ENCODE measurements at regions not wholly inside any gene's neighbourhood (a gene's known extent, or its start where the extent isn't known, plus 50 kb on each side); places are given as distances from the start of the nearest gene placed in this dataset.

GRCh38 chr3:113138839-113139743 lies 72.3 kb upstream of the BOC start:
- no peaks in the 10 kb centered on the region for H3K36me3 ChIP-seq (ENCODE audit: control insufficient read depth, insufficient read depth, low read length)
- H3K9me3 ChIP-seq (ENCODE audit: control insufficient read depth, insufficient read depth, low read length): no peaks in the 10 kb centered on the region
- H3K9ac ChIP-seq (ENCODE audit: low read depth, low read length): no peak overlapping the region
- no peak overlapping the region for H3K4me3 ChIP-seq (ENCODE audit: low read depth, low read length)
- no peak overlapping the region for H3K27ac ChIP-seq (ENCODE audit: low read depth, low read length)
- H3K27me3 ChIP-seq (ENCODE audit: control insufficient read depth, insufficient read depth, low read length): no peaks in the 10 kb centered on the region
- H3K4me1 ChIP-seq (ENCODE audit: control insufficient read depth, insufficient read depth, low read length): peaks cover 11% of the 10 kb centered on the region

- H3K4me1 ChIP-seq (ENCODE audit: control insufficient read depth, insufficient read depth, low read length): peaks cover 16% of the 10 kb centered on the region
Measured at GRCh38 chr3:113140876-113141275, 70.5 kb upstream of the BOC start.

GRCh38 chr3:113141543-113141942 lies 69.8 kb upstream of the BOC start:
- Histone ChIP-seq H3K36me3 (ENCODE audit: control insufficient read depth, insufficient read depth, low read length) (no peaks in the 10 kb centered on the region), H3K4me3 (ENCODE audit: low read depth, low read length) (no peak overlapping the region), H3K9ac (ENCODE audit: low read depth, low read length) (no peak overlapping the region), H3K9me3 (ENCODE audit: control insufficient read depth, insufficient read depth, low read length) (no peaks in the 10 kb centered on the region), H3K4me1 (ENCODE audit: control insufficient read depth, insufficient read depth, low read length) (peaks cover 16% of the 10 kb centered on the region), H3K27me3 (ENCODE audit: control insufficient read depth, insufficient read depth, low read length) (peaks cover 4% of the 10 kb centered on the region; the same call in 1 of the 2 replicates), H3K27ac (ENCODE audit: low read depth, low read length) (no peak overlapping the region)

More at GRCh38 chr3:113140876-113141275, 70.5 kb upstream of the BOC start:
- no peaks in the 10 kb centered on the region for H3K36me3 ChIP-seq (ENCODE audit: control insufficient read depth, insufficient read depth, low read length)
- H3K4me3 ChIP-seq (ENCODE audit: low read depth, low read length): no peak overlapping the region
- H3K27ac ChIP-seq (ENCODE audit: low read depth, low read length): no peak overlapping the region
- no peak overlapping the region for H3K9ac ChIP-seq (ENCODE audit: low read depth, low read length)
- H3K9me3 ChIP-seq (ENCODE audit: control insufficient read depth, insufficient read depth, low read length): no peaks in the 10 kb centered on the region
- H3K27me3 ChIP-seq (ENCODE audit: control insufficient read depth, insufficient read depth, low read length): 0 out of 2 replicates have a peak, but pooled peaks cover under 1% of the 10 kb centered on the region

- Histone ChIP-seq H3K9ac (ENCODE audit: low read depth, low read length) (no peak overlapping the region), H3K36me3 (ENCODE audit: control insufficient read depth, insufficient read depth, low read length) (no peaks in the 10 kb centered on the region), H3K9me3 (ENCODE audit: control insufficient read depth, insufficient read depth, low read length) (no peaks in the 10 kb centered on the region), H3K27me3 (ENCODE audit: control insufficient read depth, insufficient read depth, low read length) (peaks cover 4% of the 10 kb centered on the region), H3K27ac (ENCODE audit: low read depth, low read length) (no peak overlapping the region), H3K4me3 (ENCODE audit: low read depth, low read length) (no peak overlapping the region), H3K4me1 (ENCODE audit: control insufficient read depth, insufficient read depth, low read length) (peaks cover 16% of the 10 kb centered on the region)
Measured at GRCh38 chr3:113142476-113142875, 68.9 kb upstream of the BOC start.

GRCh38 chr3:113143353-113143752 lies 68.0 kb upstream of the BOC start:
- Histone ChIP-seq H3K27ac (ENCODE audit: low read depth, low read length) (no peak overlapping the region), H3K36me3 (ENCODE audit: control insufficient read depth, insufficient read depth, low read length) (no peaks in the 10 kb centered on the region)

GRCh38 chr3:113147681-113148261 lies 63.6 kb upstream of the BOC start:
- Histone ChIP-seq H3K4me1 (ENCODE audit: control insufficient read depth, insufficient read depth, low read length) (peaks cover 24% of the 10 kb centered on the region), H3K9me3 (ENCODE audit: control insufficient read depth, insufficient read depth, low read length) (no peaks in the 10 kb centered on the region), H3K4me3 (ENCODE audit: low read depth, low read length) (no peak overlapping the region), H3K36me3 (ENCODE audit: control insufficient read depth, insufficient read depth, low read length) (no peaks in the 10 kb centered on the region), H3K27me3 (ENCODE audit: control insufficient read depth, insufficient read depth, low read length) (peaks cover 4% of the 10 kb centered on the region), H3K9ac (ENCODE audit: low read depth, low read length) (no peak overlapping the region), H3K27ac (ENCODE audit: low read depth, low read length) (no peak overlapping the region)

More at GRCh38 chr3:113143353-113143752, 68.0 kb upstream of the BOC start:
- H3K9ac ChIP-seq (ENCODE audit: low read depth, low read length): no peak overlapping the region
- no peaks in the 10 kb centered on the region for H3K9me3 ChIP-seq (ENCODE audit: control insufficient read depth, insufficient read depth, low read length)
- peaks cover 16% of the 10 kb centered on the region for H3K4me1 ChIP-seq (ENCODE audit: control insufficient read depth, insufficient read depth, low read length)
- peaks cover 4% of the 10 kb centered on the region for H3K27me3 ChIP-seq (ENCODE audit: control insufficient read depth, insufficient read depth, low read length)
- H3K4me3 ChIP-seq (ENCODE audit: low read depth, low read length): no peak overlapping the region

GRCh38 chr3:113148284-113148683 lies 63.1 kb upstream of the BOC start:
- no peak overlapping the region for H3K9ac ChIP-seq (ENCODE audit: low read depth, low read length)
- H3K36me3 ChIP-seq (ENCODE audit: control insufficient read depth, insufficient read depth, low read length): no peaks in the 10 kb centered on the region
- no peak overlapping the region for H3K4me3 ChIP-seq (ENCODE audit: low read depth, low read length)
- H3K9me3 ChIP-seq (ENCODE audit: control insufficient read depth, insufficient read depth, low read length): no peaks in the 10 kb centered on the region
- no peak overlapping the region for H3K27ac ChIP-seq (ENCODE audit: low read depth, low read length)
- peaks cover 4% of the 10 kb centered on the region for H3K27me3 ChIP-seq (ENCODE audit: control insufficient read depth, insufficient read depth, low read length)
- peaks cover 27% of the 10 kb centered on the region for H3K4me1 ChIP-seq (ENCODE audit: control insufficient read depth, insufficient read depth, low read length)

- Histone ChIP-seq H3K9me3 (ENCODE audit: control insufficient read depth, insufficient read depth, low read length) (no peaks in the 10 kb centered on the region), H3K36me3 (ENCODE audit: control insufficient read depth, insufficient read depth, low read length) (no peaks in the 10 kb centered on the region), H3K27me3 (ENCODE audit: control insufficient read depth, insufficient read depth, low read length) (peaks cover 4% of the 10 kb centered on the region), H3K4me3 (ENCODE audit: low read depth, low read length) (no peak overlapping the region), H3K9ac (ENCODE audit: low read depth, low read length) (no peak overlapping the region), H3K27ac (ENCODE audit: low read depth, low read length) (no peak overlapping the region), H3K4me1 (ENCODE audit: control insufficient read depth, insufficient read depth, low read length) (peaks cover 37% of the 10 kb centered on the region)
Measured at GRCh38 chr3:113150250-113150649, 61.1 kb upstream of the BOC start.

- Histone ChIP-seq H3K27ac (ENCODE audit: low read depth, low read length) (no peak overlapping the region), H3K27me3 (ENCODE audit: control insufficient read depth, insufficient read depth, low read length) (no peaks in the 10 kb centered on the region; the same call in 1 of the 2 replicates), H3K36me3 (ENCODE audit: control insufficient read depth, insufficient read depth, low read length) (no peaks in the 10 kb centered on the region), H3K9ac (ENCODE audit: low read depth, low read length) (no peak overlapping the region; the same call in 1 of the 2 replicates), H3K4me3 (ENCODE audit: low read depth, low read length) (no peak overlapping the region), H3K9me3 (ENCODE audit: control insufficient read depth, insufficient read depth, low read length) (no peaks in the 10 kb centered on the region), H3K4me1 (ENCODE audit: control insufficient read depth, insufficient read depth, low read length) (peaks cover 24% of the 10 kb centered on the region)
Measured at GRCh38 chr3:113151461-113152031, 59.8 kb upstream of the BOC start.

GRCh38 chr3:113152849-113153248 lies 58.5 kb upstream of the BOC start:
- Histone ChIP-seq H3K9ac (ENCODE audit: low read depth, low read length) (no peak overlapping the region), H3K27me3 (ENCODE audit: control insufficient read depth, insufficient read depth, low read length) (no peaks in the 10 kb centered on the region), H3K9me3 (ENCODE audit: control insufficient read depth, insufficient read depth, low read length) (no peaks in the 10 kb centered on the region), H3K4me3 (ENCODE audit: low read depth, low read length) (no peak overlapping the region), H3K4me1 (ENCODE audit: control insufficient read depth, insufficient read depth, low read length) (peaks cover 21% of the 10 kb centered on the region), H3K36me3 (ENCODE audit: control insufficient read depth, insufficient read depth, low read length) (no peaks in the 10 kb centered on the region), H3K27ac (ENCODE audit: low read depth, low read length) (no peak overlapping the region)
